ENCODE measurements at regions not wholly inside any gene's neighbourhood (a gene's known extent, or its start where the extent isn't known, plus 50 kb on each side); places are given as distances from the start of the nearest gene placed in this dataset.
"Not testable (repeated sequence)": the region's sequence is repeated elsewhere in the genome, so short reads cannot be mapped to it uniquely, and the experiment has no call there.

DNA sequence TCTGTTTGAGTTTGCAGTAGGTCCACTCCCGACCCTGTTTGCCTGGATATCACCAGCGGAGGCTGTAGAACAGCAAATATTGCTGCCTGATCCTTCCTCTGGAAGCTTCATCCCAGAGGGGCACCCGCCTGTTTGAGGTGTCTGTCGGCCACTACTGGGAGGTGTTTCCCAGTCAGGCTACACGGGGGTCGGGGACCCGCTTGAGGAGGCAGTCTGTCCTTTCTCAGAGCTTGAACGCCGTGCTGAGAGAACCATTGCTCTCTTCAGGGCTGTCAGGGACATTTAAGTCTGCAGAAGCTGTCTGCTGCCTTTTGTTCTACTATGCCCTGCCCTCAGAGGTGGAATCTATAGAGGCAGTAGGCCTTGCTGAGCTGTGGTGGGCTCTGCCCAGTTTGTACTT, 422.3 kb downstream of the CCDC85A start:
- TF ChIP-seq, protein P1, sequence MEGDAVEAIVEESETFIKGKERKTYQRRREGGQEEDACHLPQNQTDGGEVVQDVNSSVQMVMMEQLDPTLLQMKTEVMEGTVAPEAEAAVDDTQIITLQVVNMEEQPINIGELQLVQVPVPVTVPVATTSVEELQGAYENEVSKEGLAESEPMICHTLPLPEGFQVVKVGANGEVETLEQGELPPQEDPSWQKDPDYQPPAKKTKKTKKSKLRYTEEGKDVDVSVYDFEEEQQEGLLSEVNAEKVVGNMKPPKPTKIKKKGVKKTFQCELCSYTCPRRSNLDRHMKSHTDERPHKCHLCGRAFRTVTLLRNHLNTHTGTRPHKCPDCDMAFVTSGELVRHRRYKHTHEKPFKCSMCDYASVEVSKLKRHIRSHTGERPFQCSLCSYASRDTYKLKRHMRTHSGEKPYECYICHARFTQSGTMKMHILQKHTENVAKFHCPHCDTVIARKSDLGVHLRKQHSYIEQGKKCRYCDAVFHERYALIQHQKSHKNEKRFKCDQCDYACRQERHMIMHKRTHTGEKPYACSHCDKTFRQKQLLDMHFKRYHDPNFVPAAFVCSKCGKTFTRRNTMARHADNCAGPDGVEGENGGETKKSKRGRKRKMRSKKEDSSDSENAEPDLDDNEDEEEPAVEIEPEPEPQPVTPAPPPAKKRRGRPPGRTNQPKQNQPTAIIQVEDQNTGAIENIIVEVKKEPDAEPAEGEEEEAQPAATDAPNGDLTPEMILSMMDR (IDR thresholded peaks at IDR 0.05) = not testable (repeated sequence)
- TF ChIP-seq POLR2A (IDR thresholded peaks at IDR 0.05) = not testable (repeated sequence)
